HG03432 (cell line): ENCODE measurements at regions not wholly inside any gene's neighbourhood (a gene's known extent, or its start where the extent isn't known, plus 50 kb on each side); places are given as distances from the start of the nearest gene placed in this dataset.
"Not testable (repeated sequence)": the region's sequence is repeated elsewhere in the genome, so short reads cannot be mapped to it uniquely, and the experiment has no call there.

Source experiments
- ATAC-seq: cut with Tn5 transposase; IDR thresholded peaks from one replicate; pipeline ENCODE4 v1.9.1; 2021; ENCODE audit warnings: mild to moderate bottlenecking, moderate library complexity; ENCODE audit not compliant: unreplicated experiment

GRCh38 chr15:66882251-66883020, 180.4 kb downstream of the SMAD6 start:
- no peak for ATAC-seq

- no peak for ATAC-seq
Observed at GRCh38 chr15:66883284-66883911, 181.4 kb downstream of the SMAD6 start.

GRCh38 chr15:66884115-66884622, 181.2 kb upstream of the SMAD3 start:
- no peak for ATAC-seq

DNA sequence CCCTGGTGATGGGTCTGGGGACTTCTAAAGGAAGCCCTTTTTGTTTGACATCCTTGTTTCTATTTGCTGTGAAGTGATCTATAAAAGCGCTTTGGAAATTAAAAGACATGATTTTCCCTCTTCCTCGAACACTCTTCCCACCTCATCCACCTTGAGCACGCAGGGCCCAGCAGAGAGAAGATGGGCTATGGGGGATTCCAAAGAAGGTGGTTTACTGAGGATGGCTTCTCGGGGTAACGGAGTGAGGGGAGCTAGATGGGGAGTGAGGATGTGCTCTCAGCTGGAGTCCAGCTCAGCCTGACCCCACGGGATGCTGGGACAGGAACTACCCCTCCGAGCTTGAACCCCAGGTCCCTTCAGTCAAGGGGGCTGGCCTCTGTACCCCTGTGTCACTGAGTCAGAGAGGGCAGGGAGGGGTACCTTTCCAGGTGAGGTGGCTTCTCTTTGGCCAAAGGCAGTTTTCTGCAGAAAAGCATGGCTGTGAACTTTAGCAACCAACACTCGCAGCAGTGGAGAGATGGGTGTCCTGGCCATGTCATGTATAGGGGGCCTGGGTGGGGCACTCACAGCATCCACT, 180.7 kb upstream of the SMAD3 start:
- no peak for ATAC-seq

DNA sequence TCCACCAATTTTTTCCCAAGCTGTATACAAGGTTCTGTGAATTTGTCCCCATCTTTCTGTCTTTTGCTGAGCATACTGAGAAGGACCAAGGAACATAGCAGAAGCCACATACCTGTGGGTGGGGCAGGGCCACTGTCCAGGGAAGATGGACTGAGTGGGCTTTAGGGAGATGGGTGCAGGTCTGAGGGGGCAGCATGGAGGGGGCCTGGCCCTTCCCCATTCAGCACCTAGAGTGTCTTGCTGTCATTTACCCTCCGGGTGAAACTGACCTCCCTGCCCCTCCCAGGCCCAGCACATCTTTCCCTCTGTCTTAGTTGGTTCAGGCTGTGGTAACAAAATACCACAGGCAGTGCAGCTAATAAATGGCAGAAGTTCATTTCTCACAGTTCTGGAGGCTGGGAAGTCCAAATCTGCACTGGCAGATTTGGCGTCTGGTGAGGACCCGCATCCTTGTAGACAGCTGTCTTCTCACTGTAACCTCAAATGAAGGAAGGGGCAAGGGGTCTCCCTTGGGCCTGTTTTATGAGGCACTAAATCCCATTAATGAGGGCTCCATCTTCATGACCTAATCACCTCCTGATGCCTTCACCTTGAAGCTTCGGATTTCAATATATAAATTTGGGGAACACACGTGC, 180.0 kb upstream of the SMAD3 start:
- ATAC-seq: no peak

- no peak for ATAC-seq
Observed at GRCh38 chr15:66886241-66886675, 179.1 kb upstream of the SMAD3 start.

GRCh38 chr15:66886686-66887273, 178.6 kb upstream of the SMAD3 start:
- no peak for ATAC-seq

- ATAC-seq: not testable (repeated sequence)
Observed at GRCh38 chr15:66889298-66889697, 176.1 kb upstream of the SMAD3 start.

DNA sequence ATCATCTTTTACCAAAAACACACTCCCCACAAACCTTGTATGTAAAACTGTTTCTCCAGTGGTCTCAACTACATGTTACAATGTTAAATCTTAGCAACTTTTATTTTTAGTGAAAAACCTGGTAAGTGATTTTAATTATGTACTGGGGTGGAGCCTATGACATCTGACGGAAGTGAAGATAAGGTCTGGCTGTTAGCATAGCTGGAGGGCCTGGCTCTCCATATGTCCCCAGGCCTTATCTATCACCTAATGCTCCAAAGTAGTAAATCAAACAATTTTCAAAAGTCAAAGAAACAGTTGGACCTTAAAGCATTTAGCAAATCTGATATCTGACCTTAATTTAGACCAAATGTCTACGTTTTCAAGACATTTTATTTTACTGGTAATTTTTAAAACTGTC, 173.6 kb upstream of the SMAD3 start:
- no peak for ATAC-seq

DNA sequence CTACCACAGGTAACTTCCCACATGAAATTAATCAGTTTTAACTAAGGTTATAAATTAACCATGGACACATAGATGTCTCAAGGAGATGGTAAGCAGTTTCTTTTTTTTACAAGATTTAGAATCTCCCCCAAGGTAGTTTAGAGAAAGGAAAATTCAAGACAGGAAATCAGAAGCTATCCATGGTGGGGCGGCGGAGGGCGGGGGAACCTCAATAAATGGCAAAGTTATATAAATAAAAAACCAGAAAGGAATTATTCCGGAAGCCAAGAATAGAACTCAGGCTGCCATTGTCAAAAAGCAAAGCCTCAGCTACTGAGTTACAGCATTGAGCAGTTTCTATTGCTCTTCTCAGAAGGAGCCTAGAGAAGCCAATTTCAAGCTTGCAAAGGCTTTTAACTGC, 172.1 kb upstream of the SMAD3 start:
- no peak for ATAC-seq

DNA sequence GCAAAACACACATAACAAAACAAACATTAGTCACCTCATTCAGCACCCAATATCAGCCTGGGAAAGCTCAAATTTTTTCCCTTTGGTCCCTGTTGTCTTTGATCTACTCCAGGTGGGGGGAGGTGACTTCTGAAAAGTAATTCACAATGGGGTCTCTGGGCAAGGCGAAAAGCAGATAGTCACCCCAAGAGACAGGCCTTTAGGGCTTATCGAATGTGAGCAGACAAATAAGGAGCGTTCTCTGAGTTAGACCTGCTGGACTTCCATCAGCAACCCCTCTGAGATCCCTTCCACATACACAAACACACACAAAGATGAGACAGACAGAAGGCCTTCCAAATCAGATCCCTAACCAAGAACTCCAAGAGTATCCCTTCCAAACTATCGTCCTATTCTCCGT, 171.0 kb upstream of the SMAD3 start:
- ATAC-seq: no peak

DNA sequence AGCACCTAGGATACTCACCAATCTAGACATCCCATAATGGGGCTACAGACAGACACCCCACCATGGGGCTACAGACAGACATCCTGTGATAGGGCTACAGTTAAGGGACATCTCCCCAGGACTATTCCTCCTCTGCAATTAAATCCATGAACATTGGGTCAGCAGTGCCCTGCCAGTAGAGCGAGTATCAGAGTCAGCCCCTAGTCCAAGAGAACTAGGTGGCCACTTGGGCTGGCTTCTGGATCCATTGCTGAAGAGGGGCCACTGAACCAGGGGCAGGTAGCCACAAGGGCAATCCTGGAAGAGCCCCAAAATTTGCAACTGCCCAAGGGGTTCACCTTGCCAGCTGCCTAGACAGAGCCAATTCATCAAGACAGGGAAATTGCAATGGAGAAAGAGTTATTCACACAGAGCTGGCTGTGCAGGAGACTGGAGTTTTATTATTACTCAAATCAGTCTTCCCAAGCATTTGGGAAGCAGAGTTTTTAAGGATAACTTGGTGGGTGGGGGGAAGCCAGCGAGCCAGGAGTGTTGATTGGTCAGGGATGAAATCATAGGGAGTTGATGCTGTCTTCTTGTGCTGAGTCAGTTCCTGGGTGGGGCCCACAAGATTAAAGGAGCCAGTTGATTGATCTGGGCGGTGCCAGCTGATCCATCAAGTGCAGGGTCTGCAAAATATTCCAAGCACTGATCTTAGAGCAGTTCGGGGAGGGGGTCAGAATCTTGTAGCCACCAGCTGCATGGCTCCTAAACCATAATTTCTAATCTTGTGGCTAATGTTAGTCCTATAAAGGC, 170.2 kb upstream of the SMAD3 start:
- ATAC-seq: no peak

DNA sequence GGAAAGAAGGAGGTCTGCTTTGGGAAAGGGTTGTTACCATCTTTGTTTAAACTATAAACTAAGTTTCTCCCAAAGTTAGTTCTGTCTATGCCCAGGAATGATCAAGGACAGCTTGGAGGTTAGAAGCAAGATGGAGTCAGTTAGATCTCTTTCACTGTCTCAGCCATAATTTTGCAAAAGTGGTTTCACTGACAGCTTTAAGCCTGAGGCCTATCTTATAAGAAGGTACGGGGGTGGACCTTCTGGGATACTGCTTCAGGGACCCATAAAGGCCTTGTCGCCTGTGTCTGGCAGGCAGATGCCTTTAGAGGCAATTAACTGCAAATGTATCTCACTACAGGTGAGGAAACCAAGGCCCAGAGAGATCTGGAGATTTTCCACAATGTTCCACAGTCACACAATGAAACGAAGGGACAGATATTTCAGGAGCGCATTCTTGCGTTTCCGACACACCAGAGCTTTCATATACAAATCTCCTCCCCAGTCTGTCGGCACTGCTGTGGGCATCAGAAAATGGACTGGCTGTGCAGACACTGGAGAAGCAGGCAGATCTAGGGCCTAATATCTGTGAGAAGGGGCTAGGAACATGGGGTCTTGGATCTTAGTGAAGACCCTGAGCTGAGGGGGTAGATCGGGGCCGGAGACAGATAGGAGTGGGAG, 169.5 kb upstream of the SMAD3 start:
- ATAC-seq: no peak

GRCh38 chr15:66896611-66897010, 168.8 kb upstream of the SMAD3 start:
- no peak for ATAC-seq

DNA sequence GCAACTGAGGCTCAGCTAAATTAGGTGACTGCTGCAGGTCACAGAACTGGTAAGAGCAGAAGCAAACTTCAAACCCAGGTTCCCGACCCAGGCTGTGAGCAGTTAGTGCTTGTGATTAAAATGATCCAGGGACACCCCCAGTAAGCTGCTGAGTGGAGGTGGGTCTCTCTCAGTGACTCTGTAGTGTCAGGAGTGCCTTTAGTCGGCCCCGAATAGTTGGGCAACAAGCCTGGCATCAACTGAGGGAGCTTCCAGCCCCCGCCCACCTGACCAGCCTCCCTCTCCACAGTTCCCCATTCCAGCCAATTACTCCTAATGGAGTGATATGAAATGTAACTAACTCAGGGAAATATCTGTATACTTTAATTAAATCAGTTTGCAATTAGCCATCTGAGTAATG, 168.0 kb upstream of the SMAD3 start:
- ATAC-seq: no peak

DNA sequence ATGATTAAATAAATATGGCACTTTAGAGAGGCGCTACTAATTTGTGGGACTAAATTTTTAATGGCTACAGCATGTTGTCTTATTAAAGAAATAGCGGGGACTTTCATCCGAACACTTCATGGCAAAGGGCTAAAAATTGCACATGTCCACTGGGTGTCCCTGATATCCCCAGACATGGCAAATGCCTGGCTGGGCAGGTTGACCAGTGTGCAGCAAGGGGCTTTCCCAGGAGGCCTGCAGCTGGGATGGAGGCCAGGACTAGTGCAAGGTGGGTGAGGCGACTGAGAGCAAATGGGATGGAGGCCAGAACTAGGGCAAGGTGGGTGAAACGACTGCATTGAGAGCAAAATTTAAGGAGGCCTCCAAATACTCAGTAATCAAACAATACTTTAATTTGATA, 167.4 kb upstream of the SMAD3 start:
- ATAC-seq: no peak

- no peak for ATAC-seq
Observed at GRCh38 chr15:66898656-66899386, 166.6 kb upstream of the SMAD3 start.

GRCh38 chr15:66899555-66900350, 165.6 kb upstream of the SMAD3 start:
- ATAC-seq: no peak
